GM19023 (cell line): ENCODE measurements at regions not wholly inside any gene's neighbourhood (a gene's known extent, or its start where the extent isn't known, plus 50 kb on each side); places are given as distances from the start of the nearest gene placed in this dataset.

Experiments
- ATAC-seq: cut with Tn5 transposase; IDR thresholded peaks from one replicate; pipeline ENCODE4 v1.9.1; 2021; ENCODE audit warnings: mild to moderate bottlenecking, moderate library complexity; ENCODE audit not compliant: unreplicated experiment

DNA sequence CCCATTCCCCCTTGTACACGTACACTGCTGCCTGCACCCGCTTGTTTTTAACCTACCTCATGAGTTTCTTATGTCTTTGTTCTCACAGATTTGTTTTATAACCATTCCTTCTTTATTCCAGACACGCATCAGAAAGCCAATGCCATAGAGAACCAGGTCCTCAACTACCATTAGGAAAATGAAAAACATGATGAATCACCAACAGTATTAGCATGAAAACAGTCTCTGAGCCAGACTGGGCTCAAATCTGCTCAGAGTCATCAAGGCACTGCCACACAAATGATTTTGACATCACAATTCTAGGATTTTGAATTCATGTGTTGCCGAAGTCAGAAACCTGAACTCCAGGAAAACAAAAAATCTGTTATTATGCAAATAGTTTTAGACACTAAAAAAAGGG, 394.1 kb upstream of the GRIA1 start:
- no peak for ATAC-seq

GRCh38 chr5:153099328-153099727, 391.1 kb upstream of the GRIA1 start:
- no peak for ATAC-seq

DNA sequence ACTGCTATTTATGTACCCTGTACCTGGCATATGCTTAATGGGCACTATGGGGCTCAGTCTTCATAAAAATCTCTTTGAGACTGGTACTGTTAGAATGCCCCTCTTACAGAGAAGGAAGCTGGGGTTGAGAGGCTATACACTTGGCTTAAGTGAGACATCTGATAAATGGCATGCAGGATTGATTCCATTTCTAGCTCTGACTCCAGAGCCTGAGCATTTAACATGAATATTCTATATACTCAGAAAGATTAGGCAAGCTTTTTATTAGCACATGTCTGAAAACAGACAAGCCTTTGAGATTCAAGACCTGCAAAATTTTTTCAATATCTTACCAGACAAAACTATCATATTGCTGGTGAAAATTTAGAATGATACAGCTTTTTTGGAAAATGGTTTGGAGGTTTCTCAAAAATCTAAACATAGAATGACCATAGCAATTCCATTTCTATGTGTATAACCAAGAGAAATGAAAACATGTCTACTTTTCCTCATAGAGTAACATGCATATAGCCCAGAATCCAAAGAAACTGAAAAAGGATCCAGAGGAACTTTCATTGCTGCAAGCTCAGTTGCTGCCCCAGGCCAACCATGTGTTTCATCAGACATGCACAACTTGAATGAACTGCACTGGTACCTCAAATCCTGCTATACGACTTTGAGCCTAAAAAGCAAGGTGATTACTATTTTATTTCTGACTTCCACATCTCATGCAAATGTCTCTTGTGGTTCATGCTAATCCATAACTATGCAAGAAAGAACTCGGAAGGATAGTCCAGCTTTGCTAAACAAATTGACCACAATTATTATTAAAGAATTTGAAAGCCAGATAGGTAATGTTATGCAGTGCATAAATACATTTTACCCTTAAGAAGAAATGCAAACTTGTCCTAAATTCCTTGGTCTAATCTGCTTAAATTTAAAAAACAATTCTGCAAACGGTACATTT, 389.0 kb upstream of the GRIA1 start:
- ATAC-seq: no peak

DNA sequence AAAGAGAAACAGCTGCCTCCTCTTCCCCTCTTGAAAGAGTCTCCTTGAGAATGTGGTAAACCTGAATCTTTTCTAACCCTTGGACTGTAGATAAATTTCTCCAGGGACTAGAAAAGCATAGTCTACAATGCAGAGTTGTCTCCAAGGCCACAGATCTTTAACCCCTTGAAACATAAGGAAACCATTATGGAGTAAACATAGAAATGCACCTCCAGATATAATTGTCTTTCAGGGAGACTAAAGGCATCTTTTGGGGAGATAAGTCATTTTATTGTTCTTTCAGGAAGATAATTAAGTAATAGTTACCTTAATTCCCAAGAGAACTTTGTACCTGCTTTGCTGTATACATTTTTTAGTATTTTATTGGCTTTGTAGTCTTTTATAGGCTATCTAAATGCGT, 373.6 kb upstream of the GRIA1 start:
- no peak for ATAC-seq

DNA sequence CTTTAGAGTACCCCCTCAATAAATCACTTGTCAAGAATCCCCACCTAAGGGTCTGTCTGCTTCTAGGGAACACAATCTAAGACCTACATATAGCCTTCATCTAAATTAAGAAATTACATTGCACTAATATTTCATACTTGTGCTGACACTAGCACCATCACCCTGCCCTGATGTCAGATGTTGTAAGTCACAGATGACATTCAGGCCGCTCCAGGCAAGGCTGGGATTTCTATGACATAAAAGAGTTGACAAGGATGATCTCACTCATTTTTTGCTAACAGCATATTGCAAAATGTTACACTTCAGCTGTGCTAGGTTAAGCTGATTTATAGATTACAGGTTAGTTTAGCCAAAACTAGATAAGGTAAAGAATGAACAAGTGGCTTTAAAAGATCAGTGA, 372.5 kb upstream of the GRIA1 start:
- no peak for ATAC-seq

DNA sequence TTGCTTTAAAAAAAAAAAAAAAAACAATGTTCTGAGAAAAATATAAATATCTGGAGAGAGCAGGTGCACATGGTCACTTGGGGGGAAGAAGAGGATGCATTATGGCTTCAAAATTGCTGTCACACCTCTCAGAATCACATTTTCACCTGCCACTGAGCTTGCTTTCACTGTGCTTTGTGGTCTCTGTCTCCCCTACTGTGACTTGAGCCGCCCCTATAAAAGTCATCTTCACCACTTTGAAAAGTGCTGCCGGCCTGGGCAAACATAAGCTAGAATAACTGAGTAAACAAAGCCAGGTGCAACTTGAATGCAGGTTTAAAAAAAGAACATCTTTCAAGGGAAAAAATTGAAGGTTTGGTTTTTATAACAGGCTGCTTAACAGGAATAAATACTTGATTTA, 368.1 kb upstream of the GRIA1 start:
- no peak for ATAC-seq

DNA sequence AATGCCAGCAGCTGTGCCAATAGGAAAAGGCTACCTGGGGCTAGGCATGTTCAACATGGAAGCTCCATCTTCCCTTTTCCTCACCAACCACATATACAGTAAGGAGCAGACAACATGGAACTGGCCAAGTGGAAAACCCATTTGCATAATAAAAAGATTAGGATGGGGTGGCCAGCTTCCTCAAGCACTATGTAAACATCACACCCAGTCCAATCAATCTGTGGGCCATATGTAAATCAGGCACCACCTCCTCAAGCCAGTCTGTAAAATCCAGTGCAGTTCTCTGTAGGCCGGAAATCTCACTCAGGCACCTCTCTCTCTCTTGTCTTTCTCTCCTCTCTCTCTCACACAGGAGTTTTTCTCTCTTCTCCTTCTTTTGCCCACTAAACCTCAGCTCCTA, 360.2 kb upstream of the GRIA1 start:
- ATAC-seq: no peak

GRCh38 chr5:153135411-153135810, 355.1 kb upstream of the GRIA1 start:
- no peak for ATAC-seq

DNA sequence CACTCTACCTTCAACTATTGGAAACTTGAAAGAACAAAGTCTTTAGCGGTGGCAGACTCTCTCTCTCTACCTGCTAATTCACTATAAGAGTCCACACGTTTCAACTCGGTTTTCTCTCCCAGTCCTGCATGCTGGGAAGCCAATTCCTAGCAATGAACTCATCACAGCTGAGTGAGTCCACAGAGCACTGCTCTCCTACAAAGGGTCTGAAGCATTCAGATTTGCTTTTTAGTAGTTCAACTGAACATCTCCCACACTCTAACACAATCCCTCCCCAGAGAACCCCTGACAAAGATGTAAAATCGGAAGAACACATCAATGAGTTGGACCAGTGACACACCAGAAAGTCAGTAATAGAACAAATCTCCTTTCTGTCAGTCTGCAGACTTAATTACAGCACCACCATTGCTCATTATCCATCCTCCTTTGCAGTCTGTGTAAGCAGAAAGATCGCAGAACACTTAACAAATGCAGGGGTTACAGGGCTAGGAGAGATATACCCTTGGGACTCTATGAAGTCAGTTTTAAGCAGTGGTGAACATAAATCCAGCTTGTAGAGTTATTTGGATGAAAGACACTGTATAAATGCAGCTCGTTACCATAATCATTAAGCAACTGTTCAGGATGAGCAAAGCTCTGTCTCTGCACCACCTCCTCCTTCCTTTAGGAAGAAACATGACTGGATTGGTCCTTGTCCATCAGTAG, 353.4 kb upstream of the GRIA1 start:
- no peak for ATAC-seq

DNA sequence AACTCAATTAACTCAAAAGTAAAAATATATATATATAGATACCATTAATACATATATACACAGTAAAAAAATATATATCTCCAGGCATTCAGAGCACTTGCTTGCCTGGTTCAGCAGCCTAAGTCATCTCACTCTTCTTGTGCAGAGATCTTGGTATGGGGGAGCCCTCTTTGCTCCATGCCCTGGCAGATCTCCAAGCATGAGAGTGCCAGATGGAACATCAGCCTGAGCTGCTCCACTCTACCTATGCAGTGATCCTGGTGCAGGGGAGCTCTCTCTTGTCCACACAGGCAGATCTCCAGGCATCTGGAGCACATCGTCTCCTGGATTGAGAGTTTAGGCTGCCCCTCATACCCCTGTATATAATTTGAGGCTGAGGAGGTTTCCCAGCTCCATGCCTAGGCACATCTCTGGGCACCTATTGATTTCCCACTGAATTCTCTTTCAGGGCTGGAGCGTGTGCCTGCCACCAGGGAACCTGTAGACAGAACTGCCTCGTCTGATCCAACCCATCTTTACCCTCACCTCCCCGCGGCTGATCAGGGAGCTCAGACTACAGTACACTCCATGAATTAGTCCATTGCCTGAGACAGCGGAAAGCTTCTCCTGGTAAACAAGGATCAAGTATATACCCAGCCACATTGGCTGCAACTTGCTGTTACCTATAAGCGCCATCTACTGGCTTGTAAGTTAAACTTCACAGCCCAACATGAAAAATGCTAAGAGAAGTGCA, 342.4 kb upstream of the GRIA1 start:
- peak; percentile 77 for ATAC-seq

DNA sequence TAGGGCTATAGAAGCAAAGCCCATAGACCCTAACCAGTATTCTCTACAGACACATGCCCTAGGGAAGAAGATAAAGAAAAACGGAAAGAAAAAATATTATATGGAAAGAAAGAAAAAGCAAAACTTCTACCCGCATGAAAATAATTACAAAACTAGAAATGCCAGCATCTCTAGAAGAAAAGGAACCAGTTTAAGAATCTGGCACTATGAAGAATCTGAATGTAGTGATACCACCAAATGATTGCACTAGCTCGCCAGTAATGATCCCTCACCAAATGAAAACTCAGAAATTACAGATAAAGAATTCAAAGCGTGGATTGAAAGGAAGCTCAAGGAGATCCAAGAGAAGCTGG, 341.9 kb upstream of the GRIA1 start:
- no peak for ATAC-seq

- no peak for ATAC-seq
Observed at GRCh38 chr5:153151558-153151957, 338.9 kb upstream of the GRIA1 start.

DNA sequence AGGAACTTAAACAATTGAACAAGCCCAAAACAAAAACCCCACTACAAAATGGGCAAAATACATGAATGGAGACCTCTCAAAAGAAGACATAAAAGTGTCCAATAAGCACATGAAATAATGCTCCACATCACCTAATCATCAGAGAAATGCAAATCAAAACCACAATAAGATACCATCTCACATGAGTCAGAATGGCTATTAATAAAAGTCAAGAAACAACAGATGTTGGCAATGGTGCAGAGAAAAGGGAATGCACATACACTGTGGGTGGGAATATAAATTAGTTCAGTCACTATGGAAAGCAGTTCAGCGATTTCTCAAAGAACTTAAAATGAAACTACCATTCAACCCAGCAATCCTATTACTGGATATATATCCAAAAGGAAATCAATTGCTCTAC, 337.4 kb upstream of the GRIA1 start:
- ATAC-seq: no peak

DNA sequence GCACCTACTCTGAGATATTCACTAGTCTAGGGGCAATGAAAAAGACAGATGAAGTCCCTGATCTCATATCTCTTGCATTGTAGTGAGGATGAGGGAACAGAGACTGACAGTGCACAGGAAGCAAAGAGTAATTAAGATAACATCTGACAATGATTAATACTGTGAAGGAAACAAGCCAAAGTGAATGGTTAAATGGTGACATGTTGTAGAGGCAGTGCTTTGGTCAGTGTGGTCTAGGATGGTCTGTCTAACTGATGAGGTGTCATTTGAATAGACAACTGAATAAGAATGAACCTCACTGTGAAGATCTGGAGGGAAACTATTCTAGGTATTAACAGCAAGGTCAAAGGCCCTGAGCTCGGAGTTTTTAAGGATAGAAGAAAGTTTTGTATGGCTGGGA, 333.3 kb upstream of the GRIA1 start:
- no peak for ATAC-seq

- no peak for ATAC-seq
Observed at GRCh38 chr5:153158608-153159007, 331.9 kb upstream of the GRIA1 start.

GRCh38 chr5:153159616-153160015, 330.9 kb upstream of the GRIA1 start:
- ATAC-seq: no peak

- no peak for ATAC-seq
Observed at GRCh38 chr5:153168241-153168640, 322.2 kb upstream of the GRIA1 start.

- no peak for ATAC-seq
Observed at GRCh38 chr5:153187503-153187902, 303.0 kb upstream of the GRIA1 start.

GRCh38 chr5:153206361-153206760, 284.1 kb upstream of the GRIA1 start:
- no peak for ATAC-seq

GRCh38 chr5:153209016-153209415, 281.5 kb upstream of the GRIA1 start:
- no peak for ATAC-seq

DNA sequence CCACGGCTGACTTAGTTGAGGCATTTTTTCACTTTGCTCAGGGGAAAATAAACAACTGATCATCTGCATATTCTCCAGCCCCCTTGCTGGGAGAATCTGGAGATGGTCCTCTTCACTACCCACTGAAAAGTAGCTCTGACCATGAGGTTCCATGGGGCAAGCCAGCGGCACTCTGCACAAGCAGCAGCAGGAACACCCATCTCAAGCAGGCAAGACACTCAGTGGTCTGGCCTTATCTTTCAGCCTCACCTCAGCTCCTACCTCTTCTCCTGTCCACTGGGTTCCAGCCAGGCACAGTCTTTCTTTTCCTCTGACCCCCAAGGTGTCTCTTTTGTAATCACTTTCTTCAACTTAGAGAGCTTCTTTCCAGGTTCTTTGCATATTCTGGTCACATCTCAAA, 280.8 kb upstream of the GRIA1 start:
- no peak for ATAC-seq

- no peak for ATAC-seq
Observed at GRCh38 chr5:153211076-153211475, 279.4 kb upstream of the GRIA1 start.
